ENCODE measurements at regions not wholly inside any gene's neighbourhood (a gene's known extent, or its start where the extent isn't known, plus 50 kb on each side); places are given as distances from the start of the nearest gene placed in this dataset.

GRCh38 chr7:118496138-118496644 is 271.7 kb downstream of the ANKRD7 start:
- no peak for TF ChIP-seq CTCF (conservative IDR thresholded peaks at IDR 0.05; ENCODE audit: low read depth, low read length)
- TF ChIP-seq EZH2 (IDR thresholded peaks at IDR 0.05; ENCODE audit: borderline replicate concordance, low read depth, low read length, poor library complexity, severe bottlenecking): no peak

All from A673 (cell line).